Activated CD4-positive, CD25-positive, alpha-beta regulatory T cell treated with anti-CD3 and anti-CD28 coated beads, Interleukin-2, amount 50 U/mL, for 72 hours (primary cell): ENCODE measurements at regions not wholly inside any gene's neighbourhood (a gene's known extent, or its start where the extent isn't known, plus 50 kb on each side); places are given as distances from the start of the nearest gene placed in this dataset.
"Not testable (repeated sequence)": the region's sequence is repeated elsewhere in the genome, so short reads cannot be mapped to it uniquely, and the experiment has no call there.

ENCODE experiments used
- DNase-seq: peaks from one replicate; pipeline ENCODE4 v3.0.0; 2021

- DNase-seq: no peak
Measured at GRCh38 chr5:133881576-133882388, 86.6 kb downstream of the C5orf15 start.

- no peak for DNase-seq
Measured at GRCh38 chr5:133878236-133878555, 90.2 kb downstream of the C5orf15 start.

- no peak for DNase-seq
Measured at GRCh38 chr5:133877351-133878235, 90.8 kb downstream of the C5orf15 start.

GRCh38 chr5:133876266-133876665, 92.2 kb downstream of the C5orf15 start:
- DNase-seq: no peak

GRCh38 chr5:133875179-133875578, 93.2 kb downstream of the C5orf15 start:
- DNase-seq: no peak

GRCh38 chr5:133873449-133873848, 95.0 kb downstream of the C5orf15 start:
- DNase-seq: no peak

- DNase-seq: peak; percentile 11
Measured at GRCh38 chr5:133870661-133871060, 97.8 kb downstream of the C5orf15 start.

GRCh38 chr5:133869519-133870335, 98.7 kb downstream of the C5orf15 start:
- no peak for DNase-seq

GRCh38 chr5:133868946-133869518, 99.4 kb downstream of the C5orf15 start:
- peak; percentile 71 for DNase-seq

GRCh38 chr5:133867851-133868545, 100.4 kb downstream of the C5orf15 start:
- no peak for DNase-seq

GRCh38 chr5:133867341-133867740, 101.1 kb downstream of the C5orf15 start:
- no peak for DNase-seq

GRCh38 chr5:133866903-133867245, 101.6 kb downstream of the C5orf15 start:
- DNase-seq: no peak

GRCh38 chr5:133866160-133866902, 102.1 kb downstream of the C5orf15 start:
- no peak for DNase-seq

GRCh38 chr5:133865113-133865512, 103.3 kb downstream of the C5orf15 start:
- DNase-seq: no peak

GRCh38 chr5:133864711-133865110, 103.7 kb downstream of the C5orf15 start:
- DNase-seq: no peak

- no peak for DNase-seq
Measured at GRCh38 chr5:133863857-133864585, 104.4 kb downstream of the C5orf15 start.

GRCh38 chr5:133861161-133861737, 107.2 kb downstream of the C5orf15 start:
- peak; percentile 20 for DNase-seq

GRCh38 chr5:133859073-133859472, 109.4 kb downstream of the C5orf15 start:
- no peak for DNase-seq

- not testable (repeated sequence) for DNase-seq
Measured at GRCh38 chr5:133857595-133858313, 110.7 kb downstream of the C5orf15 start.

- no peak for DNase-seq
Measured at GRCh38 chr5:133854554-133854953, 113.9 kb downstream of the C5orf15 start.
